GM13976 (cell line): ENCODE measurements at regions not wholly inside any gene's neighbourhood (a gene's known extent, or its start where the extent isn't known, plus 50 kb on each side); places are given as distances from the start of the nearest gene placed in this dataset.

Experiments
- DNase-seq: peaks from one replicate; pipeline ENCODE4 v3.0.0; 2012; ENCODE audit warnings: low spot score
- in situ Hi-C: fragments of 300-500 bp; cut with MboI; formaldehyde crosslinking; loops from one replicate; pipeline ENCODE4 v1.12.0; 2022; ENCODE audit warnings: low sequenced_read_pairs, mixed read lengths, inconsistent platforms; ENCODE audit not compliant: unreplicated experiment
- TF ChIP-seq, protein P1 (sequence below): IDR thresholded peaks from 2 replicates; pipeline ENCODE4 v1.5.1; 2012; ENCODE audit warnings: borderline replicate concordance, mild to moderate bottlenecking; ENCODE audit not compliant: insufficient read depth; ENCODE audit errors: extremely low read depth, missing control alignments, control extremely low read depth

DNA sequence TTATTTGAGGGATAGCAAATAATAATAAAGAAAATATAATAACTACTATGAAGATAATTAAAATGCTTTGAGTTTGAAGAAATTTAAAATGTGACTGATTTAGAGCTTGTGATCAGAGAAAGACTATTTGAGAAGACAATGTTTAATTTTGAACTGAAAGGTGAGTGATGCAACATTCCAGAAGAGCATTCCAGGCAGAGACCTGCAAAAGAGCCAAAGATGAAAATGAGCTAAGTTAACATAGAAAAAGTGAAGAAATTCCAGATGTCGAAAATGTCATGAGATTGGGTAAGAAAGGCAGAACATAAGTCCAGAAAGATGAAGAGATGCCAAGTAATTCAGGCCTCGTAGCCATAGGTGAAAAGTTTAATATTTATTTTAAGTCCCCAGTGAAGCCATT is 215.8 kb downstream of the FSIP2 start:
- in situ Hi-C loops, result loop anchor here (25.0 kb wide), 1 partner anchor 508 kb away; no protein-coding TSS in a partner anchor
- TF ChIP-seq, protein P1, sequence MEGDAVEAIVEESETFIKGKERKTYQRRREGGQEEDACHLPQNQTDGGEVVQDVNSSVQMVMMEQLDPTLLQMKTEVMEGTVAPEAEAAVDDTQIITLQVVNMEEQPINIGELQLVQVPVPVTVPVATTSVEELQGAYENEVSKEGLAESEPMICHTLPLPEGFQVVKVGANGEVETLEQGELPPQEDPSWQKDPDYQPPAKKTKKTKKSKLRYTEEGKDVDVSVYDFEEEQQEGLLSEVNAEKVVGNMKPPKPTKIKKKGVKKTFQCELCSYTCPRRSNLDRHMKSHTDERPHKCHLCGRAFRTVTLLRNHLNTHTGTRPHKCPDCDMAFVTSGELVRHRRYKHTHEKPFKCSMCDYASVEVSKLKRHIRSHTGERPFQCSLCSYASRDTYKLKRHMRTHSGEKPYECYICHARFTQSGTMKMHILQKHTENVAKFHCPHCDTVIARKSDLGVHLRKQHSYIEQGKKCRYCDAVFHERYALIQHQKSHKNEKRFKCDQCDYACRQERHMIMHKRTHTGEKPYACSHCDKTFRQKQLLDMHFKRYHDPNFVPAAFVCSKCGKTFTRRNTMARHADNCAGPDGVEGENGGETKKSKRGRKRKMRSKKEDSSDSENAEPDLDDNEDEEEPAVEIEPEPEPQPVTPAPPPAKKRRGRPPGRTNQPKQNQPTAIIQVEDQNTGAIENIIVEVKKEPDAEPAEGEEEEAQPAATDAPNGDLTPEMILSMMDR, result no peak
- no peak for DNase-seq

DNA sequence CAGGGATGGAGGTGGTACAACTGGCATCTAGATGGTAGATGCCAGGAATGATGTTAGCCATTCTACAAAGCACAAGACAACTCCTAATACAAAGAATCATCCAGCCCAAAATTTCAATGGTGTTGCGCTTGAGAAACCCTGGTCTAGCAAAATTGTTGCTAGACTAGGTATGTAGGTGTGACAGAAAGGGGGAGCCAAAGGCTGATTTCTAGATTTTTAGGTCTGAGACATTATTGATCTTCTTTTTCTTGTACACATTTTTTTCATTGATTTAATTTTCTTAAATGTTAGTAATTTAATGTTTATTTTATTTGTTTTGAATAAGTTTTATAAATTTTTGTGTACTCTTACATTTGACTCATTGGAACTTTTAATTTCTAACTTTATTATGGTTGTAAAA is 216.4 kb downstream of the FSIP2 start:
- DNase-seq, result no peak
- in situ Hi-C loops, result loop anchor here (25.0 kb wide), 1 partner anchor 507 kb away; no protein-coding TSS in a partner anchor
- TF ChIP-seq, protein P1, result no peak

DNA sequence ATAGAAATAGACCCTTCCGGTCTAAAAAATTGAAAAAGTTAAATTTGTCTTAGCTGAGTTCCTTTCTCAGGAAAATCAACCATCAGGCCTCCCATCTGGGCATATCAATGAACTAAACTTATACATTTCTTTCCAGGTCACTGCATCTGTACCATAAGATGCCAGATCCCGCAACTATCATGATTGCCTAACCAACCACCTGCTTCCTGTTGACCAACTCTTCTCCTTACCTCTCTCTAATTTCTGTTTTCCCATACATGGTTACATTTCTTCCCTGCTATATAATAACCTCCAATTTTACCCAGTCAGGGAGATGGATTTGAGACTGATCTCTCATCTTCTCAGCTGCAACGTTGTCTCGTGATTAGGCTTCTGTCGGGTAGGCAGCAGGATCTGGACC is 228.7 kb downstream of the FSIP2 start:
- TF ChIP-seq, protein P1, result no peak
- in situ Hi-C loops, result loop anchor here (25.0 kb wide), 1 partner anchor 495 kb away; no protein-coding TSS in a partner anchor
- no peak for DNase-seq

DNA sequence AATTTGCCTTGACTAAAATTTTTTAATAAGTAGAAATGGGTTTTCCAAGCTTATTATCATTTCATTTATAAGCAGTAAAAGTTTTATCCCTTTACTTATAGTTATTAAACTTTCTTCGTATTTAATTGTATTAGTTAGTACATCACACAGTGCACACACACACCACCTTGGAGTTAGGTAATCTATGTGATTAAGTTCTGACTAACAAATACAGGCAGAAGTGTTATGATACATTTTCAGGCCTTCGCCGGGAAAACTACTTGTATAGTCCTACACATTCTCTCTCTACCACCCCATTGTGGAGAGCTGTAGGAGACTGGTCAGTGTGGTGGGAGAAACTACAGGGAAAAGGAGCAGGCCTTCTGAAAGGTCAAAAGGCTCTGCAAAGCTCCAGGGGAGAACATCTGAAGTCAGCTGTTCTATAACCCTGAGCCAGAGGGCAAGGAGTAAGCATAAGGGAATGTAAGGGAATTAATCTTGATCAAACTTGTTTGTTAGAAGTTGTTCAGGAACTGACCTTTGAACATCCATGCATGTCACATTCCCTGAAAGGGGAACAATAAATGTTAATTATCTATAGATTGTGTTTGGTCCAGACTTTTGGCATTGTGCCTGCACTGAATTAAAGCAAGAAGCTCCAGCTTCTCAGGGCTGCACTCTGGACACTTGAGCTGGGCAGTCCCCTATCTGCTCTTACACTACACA is 231.7 kb downstream of the FSIP2 start:
- TF ChIP-seq, protein P1, result no peak
- no peak for DNase-seq
- in situ Hi-C loops, result loop anchor here (25.0 kb wide), 1 partner anchor 492 kb away; no protein-coding TSS in a partner anchor

DNA sequence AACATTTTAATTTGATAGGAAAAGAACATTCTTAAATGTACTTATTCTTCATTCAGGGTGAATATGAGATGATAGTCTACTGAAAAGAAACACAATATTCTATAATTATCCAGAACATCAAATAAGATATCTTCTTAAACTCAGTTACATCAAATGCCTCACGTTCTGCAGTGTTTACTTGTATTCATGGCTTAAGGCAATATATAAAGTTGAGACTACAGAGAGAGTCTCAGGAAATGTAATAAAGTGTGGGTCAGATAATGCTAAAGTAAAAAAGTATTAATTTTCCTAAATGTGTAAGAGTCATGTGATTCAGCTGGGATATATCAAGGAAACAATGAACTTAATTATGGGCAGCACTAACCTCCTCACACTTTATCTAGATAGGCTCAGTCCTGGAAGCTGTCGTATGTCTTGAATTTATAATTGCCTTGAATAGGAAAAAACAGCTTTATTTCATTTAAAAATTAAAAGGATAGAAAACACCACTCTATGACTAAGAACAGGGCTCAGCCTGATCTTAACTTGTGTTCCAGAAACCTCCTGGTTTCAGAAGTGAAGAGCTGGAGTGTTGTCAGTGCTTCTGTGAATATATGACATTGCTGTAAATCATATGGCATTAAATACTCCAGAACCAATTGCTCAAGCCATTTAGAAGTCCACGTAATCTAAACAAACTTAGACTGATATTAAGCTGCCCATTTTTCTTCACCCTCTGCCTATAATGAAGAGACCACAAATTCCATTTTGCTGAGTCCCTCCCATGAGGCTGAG is 240.2 kb downstream of the FSIP2 start:
- in situ Hi-C loops, result no loop called here
- TF ChIP-seq, protein P1, result no peak

DNA sequence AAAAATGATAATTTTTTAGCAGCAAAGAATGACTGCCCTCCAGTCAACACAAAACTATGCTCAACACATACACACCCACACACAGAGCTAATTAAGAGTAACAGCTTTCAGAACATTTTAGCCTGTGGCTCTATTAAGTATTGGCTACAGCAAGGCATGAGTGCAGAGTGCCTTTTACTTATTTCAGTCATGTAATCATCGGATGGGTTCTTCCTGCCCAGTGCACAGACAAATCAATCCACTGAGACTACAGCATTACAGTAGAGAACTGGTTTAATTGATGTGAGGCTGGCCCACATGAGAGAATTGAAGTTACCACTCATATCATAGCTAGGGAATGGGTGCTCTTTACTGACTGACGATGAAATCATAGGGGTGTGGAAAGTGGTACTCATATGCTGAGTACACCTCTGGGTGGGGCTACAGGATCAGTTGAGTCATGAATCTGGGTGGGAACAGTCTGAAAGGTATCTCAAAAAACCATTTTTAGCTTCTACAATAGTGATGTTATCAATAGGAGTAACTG is 241.0 kb downstream of the FSIP2 start:
- in situ Hi-C loops, result no loop called here
- TF ChIP-seq, protein P1, result no peak
- DNase-seq, result no peak

More for the DNA sequence above, 240.2 kb downstream of the FSIP2 start:
- DNase-seq, result no peak
